HFF-Myc (cell line): ENCODE measurements at regions not wholly inside any gene's neighbourhood (a gene's known extent, or its start where the extent isn't known, plus 50 kb on each side); places are given as distances from the start of the nearest gene placed in this dataset.

ENCODE experiments used
- DNase-seq: peaks from one replicate; pipeline ENCODE4 v3.0.0-alpha.2; 2011; ENCODE audit warnings: low read depth; ENCODE audit errors: extremely low read depth
- H3K4me3 ChIP-seq: replicated peaks from 2 replicates; pipeline ENCODE4 v1.5.1; 2011; ENCODE audit warnings: low read depth, mild to moderate bottlenecking, control low read depth, low read length
- TF ChIP-seq, protein P1 (sequence below): IDR thresholded peaks from 2 replicates; pipeline ENCODE4 v1.5.1; 2012; ENCODE audit warnings: mild to moderate bottlenecking, low read depth, low read length, control low read depth; ENCODE audit errors: missing control alignments

DNA sequence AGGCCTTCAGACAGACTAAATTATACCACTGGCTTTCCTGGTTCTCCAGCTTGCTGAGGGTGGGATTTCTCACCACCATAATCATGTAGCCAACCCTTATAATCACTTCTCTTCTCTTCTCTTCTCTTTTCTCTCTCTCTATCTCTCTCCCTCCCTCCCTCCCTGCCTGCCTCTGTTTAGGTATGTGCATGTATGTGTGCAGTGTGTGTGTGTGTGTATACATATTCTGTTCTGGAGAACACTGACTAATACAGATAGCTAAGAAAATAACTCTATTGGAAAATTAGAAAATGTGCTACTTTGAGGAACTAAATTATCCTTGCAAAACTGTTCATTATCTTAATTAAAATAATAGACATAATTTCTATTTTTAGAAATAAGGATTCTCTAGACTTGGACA, 118.6 kb upstream of the GADL1 start:
- no peak overlapping the region for H3K4me3 ChIP-seq
- TF ChIP-seq, protein P1, sequence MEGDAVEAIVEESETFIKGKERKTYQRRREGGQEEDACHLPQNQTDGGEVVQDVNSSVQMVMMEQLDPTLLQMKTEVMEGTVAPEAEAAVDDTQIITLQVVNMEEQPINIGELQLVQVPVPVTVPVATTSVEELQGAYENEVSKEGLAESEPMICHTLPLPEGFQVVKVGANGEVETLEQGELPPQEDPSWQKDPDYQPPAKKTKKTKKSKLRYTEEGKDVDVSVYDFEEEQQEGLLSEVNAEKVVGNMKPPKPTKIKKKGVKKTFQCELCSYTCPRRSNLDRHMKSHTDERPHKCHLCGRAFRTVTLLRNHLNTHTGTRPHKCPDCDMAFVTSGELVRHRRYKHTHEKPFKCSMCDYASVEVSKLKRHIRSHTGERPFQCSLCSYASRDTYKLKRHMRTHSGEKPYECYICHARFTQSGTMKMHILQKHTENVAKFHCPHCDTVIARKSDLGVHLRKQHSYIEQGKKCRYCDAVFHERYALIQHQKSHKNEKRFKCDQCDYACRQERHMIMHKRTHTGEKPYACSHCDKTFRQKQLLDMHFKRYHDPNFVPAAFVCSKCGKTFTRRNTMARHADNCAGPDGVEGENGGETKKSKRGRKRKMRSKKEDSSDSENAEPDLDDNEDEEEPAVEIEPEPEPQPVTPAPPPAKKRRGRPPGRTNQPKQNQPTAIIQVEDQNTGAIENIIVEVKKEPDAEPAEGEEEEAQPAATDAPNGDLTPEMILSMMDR: no peak
- DNase-seq: no peak

DNA sequence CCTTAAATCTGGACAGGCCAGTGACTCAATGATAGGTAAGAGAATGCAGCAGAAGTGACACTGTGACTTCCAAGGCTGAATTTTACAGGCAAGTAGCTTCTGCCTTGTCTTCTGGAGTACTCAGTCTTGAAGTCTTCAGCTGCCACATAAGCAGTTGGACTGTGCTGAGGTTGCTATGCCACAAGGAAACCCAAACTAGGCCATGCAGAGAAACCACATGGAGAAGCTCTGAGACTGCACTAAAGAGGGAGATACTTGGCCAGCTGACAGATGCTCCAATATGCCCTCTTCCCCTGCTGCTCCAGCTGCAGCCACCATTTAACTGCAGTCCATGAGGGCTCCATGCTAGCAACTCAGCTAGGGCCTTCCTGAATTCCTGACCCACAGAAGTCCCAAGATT, 119.4 kb upstream of the GADL1 start:
- TF ChIP-seq, protein P1: no peak
- H3K4me3 ChIP-seq: no peak overlapping the region
- DNase-seq: no peak

DNA sequence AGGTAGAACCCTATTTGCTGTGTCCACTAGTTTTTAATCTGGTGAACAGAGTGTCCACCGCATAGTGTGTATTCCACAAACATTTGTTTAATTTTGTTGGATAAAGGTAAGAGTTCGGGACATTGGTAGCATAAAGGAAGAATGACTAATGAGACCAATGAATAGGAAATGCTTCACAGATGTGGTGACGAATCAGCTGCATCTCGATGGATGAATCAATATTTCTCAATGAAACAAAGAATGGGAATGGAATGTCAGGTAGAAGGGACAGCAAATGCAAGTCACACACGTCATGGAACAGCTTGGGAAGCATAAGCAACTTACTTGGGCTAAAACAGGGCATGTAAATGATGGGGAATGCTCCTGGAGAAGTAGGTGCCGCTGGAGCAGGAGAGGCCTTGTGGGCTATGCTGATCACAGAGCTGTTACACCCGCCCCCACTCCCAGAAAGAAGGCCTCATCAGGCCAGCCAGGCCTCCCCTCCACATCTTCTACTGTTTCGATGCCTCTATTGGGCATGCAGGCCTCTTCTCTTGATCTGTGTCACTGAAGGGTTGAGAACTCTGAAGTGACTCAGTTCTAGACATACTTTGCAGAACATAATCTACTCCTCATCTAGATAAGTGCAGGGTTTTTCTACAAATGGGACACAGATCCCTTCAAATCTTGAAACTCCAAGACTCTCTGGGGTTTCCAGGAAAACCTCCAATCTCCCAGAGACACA, 120.0 kb upstream of the GADL1 start:
- DNase-seq: no peak
- TF ChIP-seq, protein P1: no peak
- no peak overlapping the region for H3K4me3 ChIP-seq

DNA sequence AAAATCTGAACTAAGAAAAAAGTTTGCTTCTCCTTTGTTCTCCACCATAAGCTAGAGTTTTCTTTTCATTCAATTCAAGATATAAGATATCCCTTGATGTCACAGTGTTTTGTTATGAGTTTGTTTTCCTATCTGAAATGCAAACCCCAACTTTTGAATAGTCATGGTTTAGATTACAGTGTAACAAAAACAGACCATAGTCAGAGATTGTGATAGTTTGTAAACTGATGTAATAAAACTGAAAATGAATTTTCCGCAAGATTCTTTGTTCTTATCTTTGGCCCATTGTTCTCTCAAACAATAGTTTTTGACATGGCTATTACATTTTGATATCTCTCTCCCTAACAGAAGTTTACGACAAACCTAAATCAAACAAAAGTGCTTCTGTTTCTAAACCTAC, 121.7 kb upstream of the GADL1 start:
- H3K4me3 ChIP-seq: no peak overlapping the region
- TF ChIP-seq, protein P1: no peak
- DNase-seq: no peak

DNA sequence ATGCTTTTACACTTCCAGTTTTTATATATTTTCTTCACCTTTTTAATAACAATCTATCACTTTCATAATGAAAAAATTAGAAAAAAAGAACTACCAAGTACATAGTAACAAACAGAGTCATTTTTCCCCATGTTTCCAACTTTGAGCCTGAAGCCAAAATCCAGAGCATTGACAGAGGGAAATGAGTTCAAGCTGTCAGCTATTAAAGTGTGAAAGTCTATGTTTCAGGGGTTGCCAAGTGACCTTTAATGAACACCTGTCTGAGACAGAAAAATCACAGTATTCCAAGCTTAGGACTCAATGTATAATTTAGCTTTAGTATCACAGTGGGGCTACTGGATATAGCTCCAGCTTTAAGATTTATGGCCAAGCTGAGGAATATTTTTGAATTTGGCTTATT, 128.3 kb upstream of the GADL1 start:
- TF ChIP-seq, protein P1: no peak
- H3K4me3 ChIP-seq: no peak overlapping the region
- no peak for DNase-seq

DNA sequence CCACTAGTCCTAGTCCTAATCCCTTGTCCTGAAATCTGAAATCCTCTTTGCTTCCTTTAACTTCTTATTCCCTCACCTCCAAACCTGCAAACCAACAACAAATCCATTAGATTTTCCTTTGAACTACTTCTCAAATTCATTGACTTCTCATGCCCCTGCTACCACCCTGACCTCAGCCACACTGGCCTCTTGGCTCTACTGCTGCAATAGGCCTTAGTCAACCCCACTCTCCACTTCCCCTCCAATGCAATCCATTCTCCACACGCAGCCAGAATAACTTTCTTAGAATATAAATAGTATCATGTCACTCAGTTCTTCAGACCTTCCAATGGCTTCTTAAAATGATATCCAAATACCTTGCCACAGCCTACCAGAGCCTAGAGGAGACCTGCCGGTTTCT, 131.1 kb upstream of the GADL1 start:
- no peak overlapping the region for H3K4me3 ChIP-seq
- TF ChIP-seq, protein P1: no peak
- no peak for DNase-seq
